Progenitor cell of endocrine pancreas (in vitro differentiated cells): ENCODE measurements at regions not wholly inside any gene's neighbourhood (a gene's known extent, or its start where the extent isn't known, plus 50 kb on each side); places are given as distances from the start of the nearest gene placed in this dataset.

Experiments used
- DNase-seq: peaks from one replicate; pipeline ENCODE4 v3.0.0; 2021; ENCODE audit warnings: low spot score; ENCODE audit not compliant: unreplicated experiment
- H3K27ac Mint-ChIP-seq: 2 replicates; pipeline ENCODE4 v1.8.0; 2021; ENCODE audit warnings: mild to moderate bottlenecking, moderate library complexity, mixed read lengths
- H3K27me3 Mint-ChIP-seq: 2 replicates; pipeline ENCODE4 v1.8.0; 2021; ENCODE audit warnings: mixed read lengths
- H3K36me3 Mint-ChIP-seq: 2 replicates; pipeline ENCODE4 v1.8.0; 2022; ENCODE audit warnings: mixed read lengths; ENCODE audit not compliant: insufficient read depth
- H3K4me1 Mint-ChIP-seq: 2 replicates; pipeline ENCODE4 v1.8.0; 2021; ENCODE audit warnings: low read depth, mixed read lengths
- H3K4me3 Mint-ChIP-seq: 2 replicates; pipeline ENCODE4 v1.8.0; 2021; ENCODE audit warnings: low read depth, mild to moderate bottlenecking, moderate library complexity, mixed read lengths
- H3K9me3 Mint-ChIP-seq: 2 replicates; pipeline ENCODE4 v1.8.0; 2021; ENCODE audit warnings: low read depth, mixed read lengths
- TF ChIP-seq, protein P1 (sequence below): fragments of 200-600 bp; sonication (generic); IDR thresholded peaks from one replicate; pipeline ENCODE4 v1.5.0; 2021; ENCODE audit warnings: antibody characterized with exemption, mild to moderate bottlenecking; ENCODE audit not compliant: unreplicated experiment

- H3K4me1 Mint-ChIP-seq: no peaks in the 10 kb centered on the region
- no peaks in the 10 kb centered on the region for H3K9me3 Mint-ChIP-seq
- TF ChIP-seq, protein P1, sequence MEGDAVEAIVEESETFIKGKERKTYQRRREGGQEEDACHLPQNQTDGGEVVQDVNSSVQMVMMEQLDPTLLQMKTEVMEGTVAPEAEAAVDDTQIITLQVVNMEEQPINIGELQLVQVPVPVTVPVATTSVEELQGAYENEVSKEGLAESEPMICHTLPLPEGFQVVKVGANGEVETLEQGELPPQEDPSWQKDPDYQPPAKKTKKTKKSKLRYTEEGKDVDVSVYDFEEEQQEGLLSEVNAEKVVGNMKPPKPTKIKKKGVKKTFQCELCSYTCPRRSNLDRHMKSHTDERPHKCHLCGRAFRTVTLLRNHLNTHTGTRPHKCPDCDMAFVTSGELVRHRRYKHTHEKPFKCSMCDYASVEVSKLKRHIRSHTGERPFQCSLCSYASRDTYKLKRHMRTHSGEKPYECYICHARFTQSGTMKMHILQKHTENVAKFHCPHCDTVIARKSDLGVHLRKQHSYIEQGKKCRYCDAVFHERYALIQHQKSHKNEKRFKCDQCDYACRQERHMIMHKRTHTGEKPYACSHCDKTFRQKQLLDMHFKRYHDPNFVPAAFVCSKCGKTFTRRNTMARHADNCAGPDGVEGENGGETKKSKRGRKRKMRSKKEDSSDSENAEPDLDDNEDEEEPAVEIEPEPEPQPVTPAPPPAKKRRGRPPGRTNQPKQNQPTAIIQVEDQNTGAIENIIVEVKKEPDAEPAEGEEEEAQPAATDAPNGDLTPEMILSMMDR: no peak
- DNase-seq: no peak
- H3K4me3 Mint-ChIP-seq: no peak overlapping the region
- H3K36me3 Mint-ChIP-seq: no peaks in the 10 kb centered on the region
- H3K27ac Mint-ChIP-seq: no peak overlapping the region
- H3K27me3 Mint-ChIP-seq: no peaks in the 10 kb centered on the region
Measured at GRCh38 chr4:137200322-137200721, 332.0 kb downstream of the PCDH18 start.

- Mint-ChIP-seq H3K4me3 (no peak overlapping the region), H3K4me1 (no peaks in the 10 kb centered on the region), H3K9me3 (no peaks in the 10 kb centered on the region), H3K36me3 (no peaks in the 10 kb centered on the region), H3K27ac (no peak overlapping the region), H3K27me3 (no peaks in the 10 kb centered on the region)
- no peak for DNase-seq
- TF ChIP-seq, protein P1: no peak
Measured at GRCh38 chr4:137198791-137199190, 333.5 kb downstream of the PCDH18 start.

DNA sequence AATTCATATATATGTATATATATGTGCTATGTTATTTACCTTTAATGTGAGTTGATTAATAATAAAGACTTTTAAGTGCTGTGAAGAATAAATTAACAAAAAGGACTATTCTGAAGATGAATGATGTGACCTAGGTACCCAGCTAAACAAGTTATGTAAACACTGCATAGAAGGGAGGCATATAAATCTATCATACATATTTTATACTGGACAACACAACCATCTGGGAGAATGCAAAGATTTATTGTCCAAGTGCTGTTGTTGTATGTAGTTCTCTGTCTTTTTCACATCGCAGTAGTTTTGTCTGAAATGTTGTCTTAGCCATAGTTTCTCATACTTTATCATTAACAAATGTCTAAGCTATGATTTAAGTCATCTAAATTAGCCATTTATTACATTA lies 337.6 kb downstream of the PCDH18 start:
- TF ChIP-seq, protein P1: no peak
- Mint-ChIP-seq H3K4me3 (no peak overlapping the region), H3K4me1 (no peaks in the 10 kb centered on the region), H3K36me3 (no peaks in the 10 kb centered on the region), H3K27ac (no peak overlapping the region), H3K9me3 (no peaks in the 10 kb centered on the region), H3K27me3 (no peaks in the 10 kb centered on the region)
- no peak for DNase-seq

DNA sequence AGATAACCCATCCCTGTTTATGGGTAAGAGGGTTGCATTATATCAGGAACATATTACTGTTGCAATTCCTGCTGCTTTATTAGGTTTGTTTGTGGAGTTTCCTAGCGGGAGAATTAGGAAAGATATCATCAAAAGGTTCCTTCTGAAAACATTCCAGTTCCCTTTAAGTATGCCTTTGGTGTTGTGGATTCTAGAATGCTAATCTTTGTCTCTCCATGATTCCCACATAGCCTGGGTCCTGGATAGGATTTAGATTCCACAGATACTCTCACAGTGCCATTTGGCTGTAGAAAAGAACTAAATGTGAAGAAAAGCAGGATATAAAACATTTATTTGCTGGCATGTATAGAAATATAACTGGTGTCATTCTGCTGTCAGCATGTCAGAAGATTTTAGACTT lies 338.7 kb downstream of the PCDH18 start:
- Mint-ChIP-seq H3K27ac (no peak overlapping the region), H3K4me1 (no peaks in the 10 kb centered on the region), H3K36me3 (no peaks in the 10 kb centered on the region), H3K27me3 (no peaks in the 10 kb centered on the region), H3K4me3 (no peak overlapping the region), H3K9me3 (no peaks in the 10 kb centered on the region)
- TF ChIP-seq, protein P1: no peak
- no peak for DNase-seq

DNA sequence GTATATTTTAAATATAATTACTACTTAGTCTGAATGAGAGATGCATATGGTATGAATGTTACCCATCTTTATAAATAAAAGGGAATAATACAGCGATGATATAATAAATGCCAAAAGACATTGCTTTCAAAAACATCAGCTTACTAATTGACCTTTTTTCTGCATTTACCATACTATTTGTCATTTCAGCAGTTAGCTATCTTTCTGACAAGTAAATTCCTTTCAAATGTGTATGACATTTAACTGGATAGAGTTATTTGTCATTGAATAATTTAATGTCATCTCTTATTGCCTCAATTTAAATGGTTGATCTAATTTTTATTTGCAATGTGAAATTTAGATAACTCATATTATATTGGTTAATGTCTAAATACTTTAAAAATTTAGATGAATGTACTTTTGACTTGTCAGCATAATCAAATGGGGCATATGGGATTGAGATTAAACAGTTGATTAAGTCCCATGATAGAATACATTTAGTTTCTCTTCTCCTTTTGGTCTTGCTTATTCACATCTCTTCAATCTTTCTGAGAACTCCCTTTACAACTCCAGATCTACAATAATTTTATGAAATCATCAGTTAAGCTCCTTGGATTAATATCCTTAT lies 350.9 kb downstream of the PCDH18 start:
- H3K27me3 Mint-ChIP-seq: no peaks in the 10 kb centered on the region
- peaks cover 2% of the 10 kb centered on the region for H3K36me3 Mint-ChIP-seq
- H3K9me3 Mint-ChIP-seq: peaks cover 4% of the 10 kb centered on the region
- TF ChIP-seq, protein P1: no peak
- H3K4me3 Mint-ChIP-seq: no peak overlapping the region
- no peak for DNase-seq
- no peaks in the 10 kb centered on the region for H3K4me1 Mint-ChIP-seq
- no peak overlapping the region for H3K27ac Mint-ChIP-seq
